Natural killer cell (primary cell): ENCODE measurements at regions not wholly inside any gene's neighbourhood (a gene's known extent, or its start where the extent isn't known, plus 50 kb on each side); places are given as distances from the start of the nearest gene placed in this dataset.

Source experiments
- ATAC-seq, 3 donors: fragments of 150-1000 bp in 2 of 3; fragments of 200-7000 bp in 1 of 3; cut with Tn5 transposase; 1 replicate in 1 of 3; 2 replicates in 2 of 3; pipeline ENCODE4 v1.10.0; 2021; ENCODE audit warnings: mild to moderate bottlenecking in 2 of 3, moderate library complexity in 2 of 3
- DNase-seq, 2 donors: peaks; one replicate each; pipeline versions ENCODE4 v3.0.0 to v3.0.0-alpha.2; 2013 to 2021; ENCODE audit warnings: mixed read lengths in 1 of 2
- H3K27ac ChIP-seq: one replicate; pipeline ENCODE4 v1.5.1; 2013; ENCODE audit warnings: mild to moderate bottlenecking, low read length
- H3K27me3 ChIP-seq: one replicate; pipeline ENCODE4 v1.6.1; 2013; ENCODE audit warnings: low read length; ENCODE audit not compliant: control insufficient read depth, insufficient read depth
- H3K36me3 ChIP-seq: one replicate; pipeline ENCODE4 v1.6.1; 2013; ENCODE audit warnings: low read length; ENCODE audit not compliant: control insufficient read depth, insufficient read depth
- H3K4me1 ChIP-seq: one replicate; pipeline ENCODE4 v1.6.1; 2013; ENCODE audit warnings: low read length; ENCODE audit not compliant: control insufficient read depth, insufficient read depth
- H3K4me3 ChIP-seq: one replicate; pipeline ENCODE4 v1.5.1; 2013; ENCODE audit warnings: low read length
- H3K9me3 ChIP-seq: one replicate; pipeline ENCODE4 v1.6.1; 2013; ENCODE audit warnings: low read length; ENCODE audit not compliant: control insufficient read depth, insufficient read depth
- H3K27ac Mint-ChIP-seq, 2 donors: one replicate each; pipeline ENCODE4 v1.8.0; 2022; ENCODE audit warnings: mild to moderate bottlenecking in 2 of 2, mixed read lengths in 2 of 2, moderate library complexity in 1 of 2
- H3K27me3 Mint-ChIP-seq, 2 donors: one replicate each; pipeline ENCODE4 v1.8.0; 2022; ENCODE audit warnings: low read depth in 2 of 2, mixed read lengths in 2 of 2
- H3K36me3 Mint-ChIP-seq: one replicate; pipeline ENCODE4 v1.8.0; 2022; ENCODE audit warnings: mixed read lengths
- H3K4me1 Mint-ChIP-seq, 2 donors: one replicate each; pipeline ENCODE4 v1.8.0; 2022; ENCODE audit warnings: mixed read lengths in 2 of 2
- H3K4me3 Mint-ChIP-seq: one replicate; pipeline ENCODE4 v1.8.0; 2022; ENCODE audit warnings: mild to moderate bottlenecking, moderate library complexity, mixed read lengths
- H3K9me3 Mint-ChIP-seq, 2 donors: one replicate each; pipeline ENCODE4 v1.8.0; 2022; ENCODE audit warnings: mixed read lengths in 2 of 2
- CTCF ChIP-seq: fragments of 200-600 bp; IDR thresholded peaks from one replicate; pipeline ENCODE4 v1.8.0; 2022; ENCODE audit warnings: antibody characterized with exemption
- WGBS: methylation state at CpG from one replicate; pipeline ENCODE4 v1.1.7; 2013; ENCODE audit warnings: missing lambda C conversion rate; ENCODE audit not compliant: insufficient coverage; 5-methylcytosine and 5-hydroxymethylcytosine counted together
- intact Hi-C: fragments of 100-400 bp; cut with micrococcal nuclease; formaldehyde crosslinking; loops from one replicate; pipeline ENCODE4 v1.14.2; 2022

GRCh38 chr6:156534594-156534993, 242.6 kb upstream of the ARID1B start:
- DNase-seq, result no peak
- WGBS, result 49% methylated on average over 3 of the region's 3 CpGs
- intact Hi-C loops, result no loop called here
- Histone ChIP-seq H3K4me1 (no peaks in the 10 kb centered on the region), H3K36me3 (no peaks in the 10 kb centered on the region), H3K4me3 (no peak overlapping the region), H3K27me3 (no peaks in the 10 kb centered on the region), H3K9me3 (no peaks in the 10 kb centered on the region), H3K27ac (no peak overlapping the region)
- H3K4me1 Mint-ChIP-seq, result no peaks in the 10 kb centered on the region
- TF ChIP-seq CTCF, result no peak
- ATAC-seq, result no peak
- no peak overlapping the region for H3K27ac Mint-ChIP-seq
- no peaks in the 10 kb centered on the region for H3K9me3 Mint-ChIP-seq
- H3K36me3 Mint-ChIP-seq, result no peaks in the 10 kb centered on the region
- peaks cover 8 to 17% of the 10 kb centered on the region in 2 donors for H3K27me3 Mint-ChIP-seq
- H3K4me3 Mint-ChIP-seq, result no peak overlapping the region

GRCh38 chr6:156533872-156534524, 243.2 kb upstream of the ARID1B start:
- no peaks in the 10 kb centered on the region for H3K27me3 ChIP-seq
- Mint-ChIP-seq H3K4me3 (no peak overlapping the region), H3K36me3 (no peaks in the 10 kb centered on the region), H3K27me3 (peaks cover 7 to 17% of the 10 kb centered on the region in 2 donors), H3K4me1 (no peaks in the 10 kb centered on the region), H3K27ac (no peak overlapping the region), H3K9me3 (no peaks in the 10 kb centered on the region)
- no peaks in the 10 kb centered on the region for H3K36me3 ChIP-seq
- H3K4me1 ChIP-seq, result no peaks in the 10 kb centered on the region
- 76% methylated on average over 2 of the region's 4 CpGs for WGBS
- no peak overlapping the region for H3K4me3 ChIP-seq
- no peak for TF ChIP-seq CTCF
- intact Hi-C loops, result no loop called here
- no peak overlapping the region for H3K27ac ChIP-seq
- H3K9me3 ChIP-seq, result no peaks in the 10 kb centered on the region
- ATAC-seq (no peak), DNase-seq (no peak)

- Histone ChIP-seq H3K36me3 (no peaks in the 10 kb centered on the region), H3K4me1 (no peaks in the 10 kb centered on the region), H3K27ac (no peak overlapping the region), H3K4me3 (no peak overlapping the region), H3K27me3 (no peaks in the 10 kb centered on the region), H3K9me3 (no peaks in the 10 kb centered on the region)
- Mint-ChIP-seq H3K4me3 (no peak overlapping the region), H3K36me3 (no peaks in the 10 kb centered on the region), H3K4me1 (no peaks in the 10 kb centered on the region), H3K9me3 (no peaks in the 10 kb centered on the region), H3K27me3 (peaks cover 6 to 8% of the 10 kb centered on the region in 2 donors), H3K27ac (no peak overlapping the region)
- WGBS, result 86% methylated on average over 7 of the region's 7 CpGs
- intact Hi-C loops, result no loop called here
- no peak for TF ChIP-seq CTCF
- ATAC-seq (no peak), DNase-seq (no peak)
Observed at GRCh38 chr6:156526081-156526480, 251.1 kb upstream of the ARID1B start.

- DNase-seq, result no peak
- Histone ChIP-seq H3K36me3 (no peaks in the 10 kb centered on the region), H3K4me3 (no peak overlapping the region), H3K27me3 (no peaks in the 10 kb centered on the region), H3K27ac (no peak overlapping the region), H3K4me1 (no peaks in the 10 kb centered on the region), H3K9me3 (no peaks in the 10 kb centered on the region)
- no peaks in the 10 kb centered on the region for H3K36me3 Mint-ChIP-seq
- TF ChIP-seq CTCF, result no peak
- H3K9me3 Mint-ChIP-seq, result no peaks in the 10 kb centered on the region
- intact Hi-C loops, result no loop called here
- 90% methylated on average over 6 of the region's 6 CpGs for WGBS
- no peaks in the 10 kb centered on the region for H3K4me1 Mint-ChIP-seq
- H3K27me3 Mint-ChIP-seq, result peaks cover 6 to 8% of the 10 kb centered on the region in 2 donors
- no peak overlapping the region for H3K4me3 Mint-ChIP-seq
- no peak overlapping the region for H3K27ac Mint-ChIP-seq
- no peak for ATAC-seq
Observed at GRCh38 chr6:156525541-156525940, 251.6 kb upstream of the ARID1B start.
